Parathyroid adenoma (tissue), 2 donors: ENCODE measurements at regions not wholly inside any gene's neighbourhood (a gene's known extent, or its start where the extent isn't known, plus 50 kb on each side); places are given as distances from the start of the nearest gene placed in this dataset.

Source experiments
- H2AFZ ChIP-seq: fragments of 300-600 bp; sonication (generic); one replicate; pipeline ENCODE4 v1.7.0; 2017; ENCODE audit warnings: antibody characterized with exemption, mild to moderate bottlenecking
- H3K27ac ChIP-seq: fragments of 300-600 bp; sonication (generic); one replicate; pipeline ENCODE4 v1.7.0; 2017
- H3K27me3 ChIP-seq: fragments of 300-600 bp; sonication (generic); one replicate; pipeline ENCODE4 v1.7.0; 2017; ENCODE audit warnings: low read length; ENCODE audit not compliant: control insufficient read depth, insufficient read depth
- H3K36me3 ChIP-seq: fragments of 300-600 bp; sonication (generic); one replicate; pipeline ENCODE4 v1.7.0; 2017; ENCODE audit warnings: low read length; ENCODE audit not compliant: control insufficient read depth, insufficient read depth
- H3K4me1 ChIP-seq: fragments of 300-600 bp; sonication (generic); one replicate; pipeline ENCODE4 v1.7.0; 2017; ENCODE audit warnings: control low read depth
- H3K4me2 ChIP-seq: fragments of 300-600 bp; sonication (generic); one replicate; pipeline ENCODE4 v1.7.0; 2017; ENCODE audit warnings: low read length
- H3K4me3 ChIP-seq: fragments of 300-600 bp; sonication (generic); one replicate; pipeline ENCODE4 v1.7.0; 2017; ENCODE audit warnings: low read depth, low read length
- H3K79me2 ChIP-seq: fragments of 300-600 bp; sonication (generic); one replicate; pipeline ENCODE4 v1.7.0; 2017; ENCODE audit warnings: control low read depth
- H3K9ac ChIP-seq: fragments of 300-600 bp; sonication (generic); one replicate; pipeline ENCODE4 v1.7.0; 2017; ENCODE audit warnings: mild to moderate bottlenecking
- H3K9me3 ChIP-seq: fragments of 300-600 bp; sonication (generic); one replicate; pipeline ENCODE4 v1.7.0; 2017; ENCODE audit warnings: low read length; ENCODE audit not compliant: control insufficient read depth
- CTCF ChIP-seq: fragments of 300-600 bp; sonication (generic); IDR thresholded peaks from one replicate; pipeline ENCODE4 v1.7.0; 2017; ENCODE audit warnings: antibody characterized with exemption, mild to moderate bottlenecking
- donor health status: primary hyperparathyroidism.

- Histone ChIP-seq H3K27me3 (no peaks in the 10 kb centered on the region), H3K36me3 (no peaks in the 10 kb centered on the region), H3K27ac (no peak overlapping the region), H3K9ac (no peak overlapping the region), H3K79me2 (no peaks in the 10 kb centered on the region), H3K4me2 (no peak overlapping the region), H3K4me1 (no peaks in the 10 kb centered on the region), H3K4me3 (no peak overlapping the region), H2AFZ (no peak overlapping the region), H3K9me3 (no peaks in the 10 kb centered on the region)
- no peak for TF ChIP-seq CTCF
Measured at GRCh38 chr5:125169396-125169795, 423.0 kb upstream of the ZNF608 start.

- no peak for TF ChIP-seq CTCF
- Histone ChIP-seq H3K4me1 (no peaks in the 10 kb centered on the region), H3K4me3 (no peak overlapping the region), H3K9me3 (no peaks in the 10 kb centered on the region), H2AFZ (no peak overlapping the region), H3K36me3 (no peaks in the 10 kb centered on the region), H3K79me2 (no peaks in the 10 kb centered on the region), H3K9ac (no peak overlapping the region), H3K27me3 (no peaks in the 10 kb centered on the region), H3K4me2 (no peak overlapping the region), H3K27ac (no peak overlapping the region)
Measured at GRCh38 chr5:125171641-125172040, 425.2 kb upstream of the ZNF608 start.

- H3K9me3 ChIP-seq: no peaks in the 10 kb centered on the region
- no peaks in the 10 kb centered on the region for H3K27me3 ChIP-seq
- H3K4me3 ChIP-seq: no peak overlapping the region
- no peaks in the 10 kb centered on the region for H3K79me2 ChIP-seq
- TF ChIP-seq CTCF: no peak
- no peak overlapping the region for H3K9ac ChIP-seq
- no peak overlapping the region for H2AFZ ChIP-seq
- peaks cover 7% of the 10 kb centered on the region for H3K4me1 ChIP-seq
- no peak overlapping the region for H3K27ac ChIP-seq
- H3K4me2 ChIP-seq: no peak overlapping the region
- H3K36me3 ChIP-seq: no peaks in the 10 kb centered on the region
Measured at GRCh38 chr5:125175348-125176004, 429.0 kb upstream of the ZNF608 start.

- H3K27ac ChIP-seq: no peak overlapping the region
- TF ChIP-seq CTCF: no peak
- no peak overlapping the region for H3K9ac ChIP-seq
- H2AFZ ChIP-seq: no peak overlapping the region
- H3K79me2 ChIP-seq: no peaks in the 10 kb centered on the region
- H3K36me3 ChIP-seq: no peaks in the 10 kb centered on the region
- H3K27me3 ChIP-seq: no peaks in the 10 kb centered on the region
- H3K4me3 ChIP-seq: no peak overlapping the region
- H3K4me1 ChIP-seq: peaks cover 7% of the 10 kb centered on the region
- no peak overlapping the region for H3K4me2 ChIP-seq
- no peaks in the 10 kb centered on the region for H3K9me3 ChIP-seq
Measured at GRCh38 chr5:125176005-125176390, 429.6 kb upstream of the ZNF608 start.

GRCh38 chr5:125177340-125177739 lies 430.9 kb upstream of the ZNF608 start:
- TF ChIP-seq CTCF: no peak
- no peak overlapping the region for H3K4me2 ChIP-seq
- no peaks in the 10 kb centered on the region for H3K79me2 ChIP-seq
- no peaks in the 10 kb centered on the region for H3K36me3 ChIP-seq
- no peak overlapping the region for H3K4me3 ChIP-seq
- H3K4me1 ChIP-seq: peaks cover 7% of the 10 kb centered on the region
- H3K27me3 ChIP-seq: no peaks in the 10 kb centered on the region
- H2AFZ ChIP-seq: no peak overlapping the region
- H3K9me3 ChIP-seq: no peaks in the 10 kb centered on the region
- H3K9ac ChIP-seq: no peak overlapping the region
- no peak overlapping the region for H3K27ac ChIP-seq
